NT2/D1 (cell line): ENCODE measurements at regions not wholly inside any gene's neighbourhood (a gene's known extent, or its start where the extent isn't known, plus 50 kb on each side); places are given as distances from the start of the nearest gene placed in this dataset.
"Not testable (repeated sequence)": the region's sequence is repeated elsewhere in the genome, so short reads cannot be mapped to it uniquely, and the experiment has no call there.

Source experiments
- SUZ12 ChIP-seq: IDR thresholded peaks from 2 replicates; pipeline ENCODE4 v1.6.1; 2011; ENCODE audit not compliant: insufficient read length, insufficient read depth; ENCODE audit errors: extremely low read depth
- ZNF274 ChIP-seq: IDR thresholded peaks from 2 replicates; pipeline ENCODE4 v1.6.1; 2011; ENCODE audit warnings: mild to moderate bottlenecking, low read depth, low read length

GRCh38 chr11:106555566-106556250 is 462.6 kb downstream of the GUCY1A2 start:
- TF ChIP-seq SUZ12, ZNF274: not testable (repeated sequence)
